ENCODE measurements at regions not wholly inside any gene's neighbourhood (a gene's known extent, or its start where the extent isn't known, plus 50 kb on each side); places are given as distances from the start of the nearest gene placed in this dataset.
A peak's percentile ranks its signal among the peaks of the same experiment; 100 is the strongest.

DNA sequence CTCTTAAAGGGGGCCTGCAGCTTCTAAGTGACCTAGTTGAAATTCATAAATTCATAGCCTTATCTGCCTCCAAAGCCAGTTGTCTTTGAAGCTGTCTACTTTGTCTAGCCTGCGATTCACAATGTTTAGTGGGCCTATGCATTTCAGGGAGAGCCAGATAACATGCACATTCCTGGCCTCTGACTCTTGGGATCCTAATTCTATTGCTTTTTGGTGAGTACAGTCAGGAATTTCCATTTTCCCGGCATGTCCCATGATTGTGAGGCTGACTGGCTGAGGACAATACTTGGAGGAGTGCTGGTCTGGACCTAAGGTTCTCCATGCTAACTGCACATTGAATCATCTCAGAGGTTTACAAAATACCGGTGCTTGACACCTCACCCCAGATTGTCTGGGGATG is 155.0 kb downstream of the MSL3 start:
- H3K27ac ChIP-seq = no peak overlapping the region
- TF ChIP-seq, protein P1, sequence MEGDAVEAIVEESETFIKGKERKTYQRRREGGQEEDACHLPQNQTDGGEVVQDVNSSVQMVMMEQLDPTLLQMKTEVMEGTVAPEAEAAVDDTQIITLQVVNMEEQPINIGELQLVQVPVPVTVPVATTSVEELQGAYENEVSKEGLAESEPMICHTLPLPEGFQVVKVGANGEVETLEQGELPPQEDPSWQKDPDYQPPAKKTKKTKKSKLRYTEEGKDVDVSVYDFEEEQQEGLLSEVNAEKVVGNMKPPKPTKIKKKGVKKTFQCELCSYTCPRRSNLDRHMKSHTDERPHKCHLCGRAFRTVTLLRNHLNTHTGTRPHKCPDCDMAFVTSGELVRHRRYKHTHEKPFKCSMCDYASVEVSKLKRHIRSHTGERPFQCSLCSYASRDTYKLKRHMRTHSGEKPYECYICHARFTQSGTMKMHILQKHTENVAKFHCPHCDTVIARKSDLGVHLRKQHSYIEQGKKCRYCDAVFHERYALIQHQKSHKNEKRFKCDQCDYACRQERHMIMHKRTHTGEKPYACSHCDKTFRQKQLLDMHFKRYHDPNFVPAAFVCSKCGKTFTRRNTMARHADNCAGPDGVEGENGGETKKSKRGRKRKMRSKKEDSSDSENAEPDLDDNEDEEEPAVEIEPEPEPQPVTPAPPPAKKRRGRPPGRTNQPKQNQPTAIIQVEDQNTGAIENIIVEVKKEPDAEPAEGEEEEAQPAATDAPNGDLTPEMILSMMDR (conservative IDR thresholded peaks at IDR 0.05) = no peak

DNA sequence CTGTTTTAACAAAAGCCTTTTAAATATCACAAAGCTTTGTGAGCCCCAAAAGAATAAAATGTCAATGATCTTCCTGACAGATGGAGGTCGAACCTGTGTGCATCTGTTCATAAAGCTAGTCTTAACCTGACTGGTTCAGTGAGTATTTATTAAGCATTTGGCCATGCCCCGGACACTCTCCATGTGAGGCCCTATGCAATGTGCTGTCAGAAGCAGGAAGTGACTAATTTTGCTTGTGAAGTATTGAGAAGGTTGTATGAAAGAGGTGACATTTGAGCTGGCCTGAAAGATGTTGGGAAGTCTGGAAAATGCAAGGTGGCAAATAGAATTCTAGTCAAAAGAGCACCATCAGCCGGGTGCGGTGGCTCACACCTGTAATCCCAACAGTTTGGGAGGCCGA is 171.4 kb downstream of the MSL3 start:
- TF ChIP-seq, protein P1 (conservative IDR thresholded peaks at IDR 0.05) = no peak
- no peak overlapping the region for H3K27ac ChIP-seq

DNA sequence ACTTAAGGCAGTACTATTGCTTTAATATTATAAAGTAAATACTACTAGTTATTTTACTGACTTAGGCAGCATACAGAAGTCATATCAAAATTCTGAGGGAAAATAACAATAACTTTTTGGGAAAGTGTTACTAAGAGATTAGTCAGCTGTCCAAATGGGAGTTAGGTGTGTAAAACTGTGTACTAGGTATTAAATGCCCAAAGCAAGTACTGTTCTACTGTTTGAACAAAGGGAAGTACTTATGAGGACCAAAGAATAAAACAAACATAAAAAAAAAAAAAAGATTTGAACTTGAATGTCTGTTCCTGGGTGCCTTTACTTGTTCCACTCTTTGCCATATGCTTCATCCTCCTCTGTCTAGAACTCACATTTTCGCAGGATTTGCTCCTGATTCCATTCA is 174.4 kb downstream of the MSL3 start:
- TF ChIP-seq, protein P1 (conservative IDR thresholded peaks at IDR 0.05) = no peak
- H3K27ac ChIP-seq = no peak overlapping the region

DNA sequence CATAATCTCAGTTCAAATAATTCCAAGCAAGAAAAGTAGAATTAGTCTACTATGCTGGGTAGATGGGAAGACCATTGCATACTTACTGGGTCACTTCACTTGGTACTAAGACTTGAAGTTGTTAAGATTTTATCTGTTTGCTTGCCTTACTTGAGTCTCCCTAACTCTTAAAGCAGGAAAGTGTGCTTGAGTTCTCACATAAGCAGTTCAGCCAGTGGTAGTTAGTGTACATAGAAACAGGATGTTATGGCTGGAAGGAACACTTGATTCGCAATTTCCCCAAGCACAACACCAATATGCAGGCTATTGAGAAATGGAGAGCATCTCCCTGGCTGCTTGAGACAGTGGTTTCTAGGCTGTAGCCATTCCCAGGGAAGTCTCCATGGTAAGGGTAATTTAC is 176.1 kb downstream of the MSL3 start:
- TF ChIP-seq, protein P1 (conservative IDR thresholded peaks at IDR 0.05) = no peak

DNA sequence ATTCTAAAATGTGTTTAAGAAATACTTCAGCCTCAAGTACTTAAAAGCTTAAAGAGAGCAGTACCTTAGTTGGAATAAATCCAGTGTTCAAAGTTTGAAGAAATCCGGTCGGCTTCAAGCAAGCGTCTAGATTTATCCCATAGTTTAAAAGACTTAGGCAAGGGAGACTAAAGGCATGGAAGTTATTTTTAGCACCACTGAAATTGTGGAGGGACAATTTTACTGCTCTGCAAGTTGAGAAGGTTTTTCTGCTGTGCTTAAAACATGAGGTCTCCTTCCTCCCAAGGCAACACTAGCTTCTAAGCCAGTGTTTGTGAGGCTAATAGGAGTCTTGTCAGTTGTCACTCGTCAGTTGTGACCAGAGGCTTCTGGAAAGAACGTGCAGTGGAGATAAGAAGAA is 183.5 kb downstream of the MSL3 start:
- H3K27ac ChIP-seq = no peak overlapping the region
- TF ChIP-seq, protein P1 (conservative IDR thresholded peaks at IDR 0.05) = no peak

More for the DNA sequence above, 176.1 kb downstream of the MSL3 start:
- no peak overlapping the region for H3K27ac ChIP-seq

DNA sequence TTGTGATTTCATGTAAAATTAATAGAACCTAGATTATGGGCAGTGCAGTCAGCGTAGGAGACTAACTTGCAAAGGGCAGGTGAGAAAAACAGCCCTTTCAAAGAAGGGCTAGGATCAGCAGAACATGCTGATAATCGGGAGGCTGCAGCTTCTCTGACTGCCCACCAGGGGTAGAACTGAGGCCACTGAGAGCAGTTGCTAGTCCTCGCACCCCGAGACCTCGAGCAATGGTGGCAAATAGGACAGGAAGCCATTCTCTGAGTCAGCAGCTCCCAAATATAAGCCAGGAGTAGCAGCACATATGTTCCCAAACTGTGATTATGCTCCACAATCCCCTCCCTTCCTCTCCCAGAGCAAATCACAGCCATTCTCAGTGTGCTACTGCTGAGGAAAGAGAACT is 186.5 kb downstream of the MSL3 start:
- TF ChIP-seq, protein P1 (conservative IDR thresholded peaks at IDR 0.05) = peak; percentile 61

DNA sequence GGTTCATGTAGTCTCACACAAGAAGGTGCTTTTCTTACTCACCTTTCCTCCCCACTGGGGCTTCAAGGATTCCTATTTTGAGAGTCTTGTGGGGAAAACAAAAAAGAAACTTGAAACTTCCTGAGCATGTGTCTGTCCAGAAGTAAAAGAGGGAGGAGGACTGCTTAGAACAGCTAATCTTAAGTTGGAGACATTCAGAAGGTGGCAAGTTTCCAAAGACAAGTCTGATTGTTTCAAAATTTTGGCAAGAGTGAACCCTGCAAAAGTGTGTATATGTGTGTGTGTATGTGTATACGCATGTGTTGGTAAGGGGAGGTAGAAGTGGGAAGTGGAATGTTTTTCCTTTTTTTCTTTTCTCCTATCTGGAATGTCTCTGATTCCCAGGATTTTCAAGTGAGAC is 189.0 kb upstream of the FRMPD4 start:
- H3K27ac ChIP-seq = no peak overlapping the region
- TF ChIP-seq, protein P1 (conservative IDR thresholded peaks at IDR 0.05) = no peak

More for the DNA sequence above, 186.5 kb downstream of the MSL3 start:
- no peak overlapping the region for H3K27ac ChIP-seq

Data from VCaP (cell line).